HG03565 (cell line): ENCODE measurements at regions not wholly inside any gene's neighbourhood (a gene's known extent, or its start where the extent isn't known, plus 50 kb on each side); places are given as distances from the start of the nearest gene placed in this dataset.
"Not testable (repeated sequence)": the region's sequence is repeated elsewhere in the genome, so short reads cannot be mapped to it uniquely, and the experiment has no call there.

Source experiments
- ATAC-seq: cut with Tn5 transposase; IDR thresholded peaks from one replicate; pipeline ENCODE4 v1.9.1; 2021; ENCODE audit warnings: mild to moderate bottlenecking, moderate library complexity; ENCODE audit not compliant: unreplicated experiment

DNA sequence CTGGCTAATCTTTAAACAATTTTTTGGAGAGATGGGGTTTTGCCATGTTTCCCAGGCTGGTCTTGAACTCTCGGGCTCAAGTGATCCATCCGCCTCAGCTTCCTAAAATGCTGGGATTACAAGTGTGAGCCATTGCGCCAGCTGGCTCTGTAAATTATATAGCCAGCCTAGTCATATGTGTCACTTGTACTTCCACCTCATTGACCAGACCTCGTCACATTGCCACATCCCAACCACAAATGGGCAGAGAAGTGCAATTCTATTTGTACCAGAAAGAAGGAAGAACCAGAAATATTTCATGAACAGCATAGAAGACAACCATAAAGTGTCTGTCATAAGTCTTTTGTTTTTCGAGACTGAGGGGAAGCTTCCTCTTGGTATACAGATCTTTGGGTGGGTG lies 71.2 kb upstream of the ADRA1D start:
- no peak for ATAC-seq

- no peak for ATAC-seq
Measured at GRCh38 chr20:4318891-4319290, 69.8 kb upstream of the ADRA1D start.

- not testable (repeated sequence) for ATAC-seq
Measured at GRCh38 chr20:4310616-4311015, 61.5 kb upstream of the ADRA1D start.

GRCh38 chr20:4306206-4306605 lies 57.1 kb upstream of the ADRA1D start:
- no peak for ATAC-seq

- no peak for ATAC-seq
Measured at GRCh38 chr20:4305091-4305490, 56.0 kb upstream of the ADRA1D start.

DNA sequence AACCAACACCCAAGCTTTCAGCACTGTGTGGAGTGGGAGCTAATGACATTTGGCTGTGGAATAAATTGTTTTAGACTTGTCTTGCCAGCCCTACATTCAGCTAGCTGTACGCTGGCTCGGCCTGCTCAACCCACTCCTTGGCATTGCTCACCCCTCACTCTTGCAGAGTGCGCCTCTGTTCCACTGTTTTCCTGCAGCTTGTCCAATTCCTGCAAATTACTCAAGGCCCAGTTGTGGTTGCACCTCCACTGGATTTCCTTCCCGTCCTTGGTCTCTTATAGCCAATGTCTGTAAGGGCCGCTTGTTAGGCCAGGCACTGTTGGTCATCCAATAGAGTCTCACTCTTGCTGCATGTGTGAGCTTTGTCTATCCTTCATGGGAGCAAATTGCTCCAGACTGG lies 55.5 kb upstream of the ADRA1D start:
- ATAC-seq: no peak

GRCh38 chr20:4303136-4303535 lies 54.0 kb upstream of the ADRA1D start:
- ATAC-seq: no peak

GRCh38 chr20:4300921-4301320 lies 51.8 kb upstream of the ADRA1D start:
- ATAC-seq: no peak

GRCh38 chr20:4300401-4300800 lies 51.3 kb upstream of the ADRA1D start:
- ATAC-seq: no peak

GRCh38 chr20:4299773-4300172 lies 50.7 kb upstream of the ADRA1D start:
- ATAC-seq: no peak

DNA sequence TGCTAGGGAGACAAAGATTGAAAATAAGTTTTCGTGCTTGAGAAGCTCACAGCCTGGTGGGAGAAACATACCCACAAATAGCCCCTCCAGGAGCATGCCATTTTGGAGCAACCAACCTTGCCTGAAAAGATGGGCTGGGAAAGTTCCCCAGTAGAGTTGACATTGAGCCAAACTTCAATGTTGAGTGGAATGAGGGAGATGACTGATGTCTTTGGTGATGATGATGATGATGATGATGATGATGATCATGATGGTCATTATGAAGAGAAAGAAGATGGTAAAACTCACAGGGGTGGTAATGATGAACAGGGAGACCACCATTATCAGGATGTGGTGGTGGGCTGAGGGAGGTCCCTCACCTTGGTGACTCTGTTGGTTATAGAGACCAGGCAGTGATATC lies 50.1 kb upstream of the ADRA1D start:
- ATAC-seq: no peak
